NCI-H2227 treated with DMSO at 0.1 percent for 48 hours (cell line): ENCODE measurements at regions not wholly inside any gene's neighbourhood (a gene's known extent, or its start where the extent isn't known, plus 50 kb on each side); places are given as distances from the start of the nearest gene placed in this dataset.

ENCODE experiments used
- DNase-seq: peaks from one replicate; lab custom pipeline; 2025; lab: John Stamatoyannopoulos, UW

GRCh38 chr2:234335661-234336228 is 161.1 kb downstream of the ARL4C start:
- DNase-seq = no peak

- DNase-seq = no peak
These were observed 162.1 kb downstream of the ARL4C start for GRCh38 chr2:234334756-234335155.

- DNase-seq = no peak
These were observed 162.7 kb downstream of the ARL4C start for GRCh38 chr2:234334151-234334550.

- DNase-seq = no peak
These were observed 163.4 kb downstream of the ARL4C start for GRCh38 chr2:234333168-234334130.

GRCh38 chr2:234331966-234332365 is 164.9 kb downstream of the ARL4C start:
- DNase-seq = no peak

- DNase-seq = no peak
These were observed 165.3 kb downstream of the ARL4C start for GRCh38 chr2:234331566-234331965.

GRCh38 chr2:234330902-234331301 is 166.0 kb downstream of the ARL4C start:
- no peak for DNase-seq

- DNase-seq = no peak
These were observed 167.5 kb downstream of the ARL4C start for GRCh38 chr2:234329202-234329960.

- DNase-seq = no peak
These were observed 168.4 kb downstream of the ARL4C start for GRCh38 chr2:234328444-234328990.

- no peak for DNase-seq
These were observed 170.2 kb downstream of the ARL4C start for GRCh38 chr2:234326694-234327093.

GRCh38 chr2:234324116-234324515 is 172.8 kb downstream of the ARL4C start:
- no peak for DNase-seq

- DNase-seq = no peak
These were observed 174.0 kb downstream of the ARL4C start for GRCh38 chr2:234322766-234323465.

- DNase-seq = no peak
These were observed 176.8 kb downstream of the ARL4C start for GRCh38 chr2:234320066-234320465.

GRCh38 chr2:234318361-234318760 is 178.5 kb downstream of the ARL4C start:
- DNase-seq = no peak

GRCh38 chr2:234313558-234313957 is 183.3 kb downstream of the ARL4C start:
- DNase-seq = no peak

GRCh38 chr2:234310166-234310565 is 186.7 kb downstream of the ARL4C start:
- DNase-seq = no peak

- no peak for DNase-seq
These were observed 187.4 kb downstream of the ARL4C start for GRCh38 chr2:234309431-234309830.

- no peak for DNase-seq
These were observed 188.1 kb downstream of the ARL4C start for GRCh38 chr2:234308813-234309195.

GRCh38 chr2:234308073-234308812 is 188.6 kb downstream of the ARL4C start:
- DNase-seq = no peak

GRCh38 chr2:234307322-234307961 is 189.4 kb downstream of the ARL4C start:
- no peak for DNase-seq
